ENCODE measurements at regions not wholly inside any gene's neighbourhood (a gene's known extent, or its start where the extent isn't known, plus 50 kb on each side); places are given as distances from the start of the nearest gene placed in this dataset.

DNA sequence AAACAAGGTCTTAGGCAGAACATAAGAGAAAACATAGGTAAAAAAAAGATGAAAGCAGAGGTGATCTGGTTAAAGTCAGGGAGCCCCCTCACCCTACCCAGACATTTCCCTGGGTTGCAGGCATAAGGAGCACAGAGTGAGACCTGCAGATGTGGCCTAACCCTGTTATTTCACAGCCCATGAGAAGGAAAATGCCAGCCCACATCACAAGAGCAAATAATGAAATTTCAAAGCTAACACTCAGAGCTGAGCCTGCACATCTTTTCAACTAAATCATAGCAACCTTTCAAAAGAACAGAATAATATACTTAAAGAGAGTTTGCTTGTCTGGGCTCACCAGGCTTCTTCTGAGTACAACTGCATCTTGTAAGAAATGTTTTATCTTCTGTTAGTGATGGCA is 295.4 kb downstream of the RPAP3 start:
- no peak for DNase-seq (ENCODE audit: low read depth in 3 of 3)

DNA sequence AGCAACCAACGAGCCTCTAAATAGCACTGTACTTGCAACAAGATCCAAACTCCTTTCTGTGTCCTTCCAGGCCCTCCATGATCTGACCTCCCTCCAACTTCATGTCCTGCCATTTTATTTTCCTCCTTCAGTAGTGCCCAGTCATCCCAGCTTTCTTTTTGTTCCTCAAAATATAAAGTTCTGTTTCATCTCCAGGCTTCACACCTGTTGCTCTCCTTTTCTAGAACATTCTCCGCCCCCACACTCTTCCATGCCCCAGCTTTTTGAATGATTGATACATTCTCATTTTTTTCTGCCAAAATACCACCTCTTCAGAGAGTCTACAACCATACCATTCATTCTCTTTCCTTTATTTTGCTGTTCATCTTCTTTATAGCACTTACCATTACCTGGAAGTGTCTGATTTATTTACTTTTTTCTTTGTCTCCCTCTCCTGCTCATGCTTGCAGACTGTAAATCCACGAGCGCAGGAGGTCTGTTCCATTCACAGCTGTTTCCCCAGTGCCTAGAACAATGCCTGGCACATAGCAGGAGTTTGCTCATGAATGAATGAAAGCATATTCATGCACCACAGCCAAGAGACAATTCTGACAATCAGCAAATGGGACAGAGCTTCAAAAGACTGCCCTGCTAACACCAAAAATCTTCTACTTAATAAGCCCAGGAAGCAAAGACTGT is 296.4 kb downstream of the RPAP3 start:
- no peak for DNase-seq (ENCODE audit: low read depth in 3 of 3)

DNA sequence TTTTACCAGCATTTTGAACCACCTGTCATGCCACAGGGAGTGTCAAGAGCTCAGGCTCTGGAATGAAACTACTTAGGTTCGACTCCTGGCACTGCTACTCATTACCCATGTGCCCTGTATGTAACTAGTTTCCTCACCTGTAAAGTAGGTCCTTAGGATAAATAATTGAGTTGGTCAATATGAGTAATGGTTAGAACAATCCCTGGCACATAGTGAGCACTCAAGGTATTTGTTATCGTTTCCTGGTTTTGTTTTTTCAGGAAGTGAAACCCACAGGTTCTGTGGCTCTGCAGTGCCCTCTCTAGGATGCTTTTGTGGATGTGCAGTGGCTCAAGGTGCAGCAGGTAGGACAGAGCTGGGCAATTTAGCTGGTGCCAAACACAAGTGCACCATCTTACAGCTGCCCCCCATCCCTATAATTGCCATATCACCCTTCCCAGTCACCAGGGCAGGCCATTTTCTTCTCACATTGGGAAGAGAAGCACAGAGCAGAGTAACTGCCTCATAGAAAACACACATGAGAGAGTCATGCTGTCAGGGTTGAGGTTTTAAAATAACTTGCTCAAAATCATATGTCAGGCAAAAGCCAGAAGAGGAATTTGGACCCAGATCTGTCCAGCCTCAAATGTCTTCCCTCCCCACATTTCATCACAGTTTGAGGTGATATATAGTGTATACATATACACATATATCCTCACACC is 297.5 kb downstream of the RPAP3 start:
- DNase-seq (ENCODE audit: low read depth in 3 of 3) = no peak

DNA sequence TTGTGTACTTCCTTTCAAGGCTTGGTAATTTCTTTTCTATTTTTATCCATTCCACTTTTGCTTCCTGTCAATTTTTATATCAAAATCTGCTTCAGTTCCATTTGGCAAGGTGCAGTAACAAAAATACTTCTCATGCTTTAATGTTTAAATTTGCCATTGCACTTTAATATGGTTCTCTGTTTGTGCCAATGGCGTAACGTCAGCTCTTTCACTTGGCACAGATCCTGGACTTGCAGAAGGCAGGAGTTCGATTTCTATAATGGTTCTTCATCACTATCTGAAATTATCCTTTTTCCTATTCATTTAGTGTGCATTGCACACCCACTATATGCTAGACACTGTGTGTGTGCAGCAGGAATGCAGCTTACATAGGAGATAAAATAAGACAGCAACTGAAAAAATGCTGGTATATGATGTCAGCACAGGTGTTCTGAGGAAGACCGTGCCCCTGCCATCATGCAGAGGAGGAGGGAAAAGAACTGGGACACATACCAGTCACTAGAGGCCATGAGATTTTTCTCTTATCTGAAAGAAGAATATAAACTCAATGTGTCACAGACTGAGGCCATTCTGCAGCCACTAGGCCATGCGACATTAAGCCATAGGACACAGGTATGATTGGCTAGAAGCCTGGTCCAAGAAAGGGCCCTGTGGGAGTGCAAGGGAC is 298.2 kb downstream of the RPAP3 start:
- no peak for DNase-seq (ENCODE audit: low read depth in 3 of 3)

DNA sequence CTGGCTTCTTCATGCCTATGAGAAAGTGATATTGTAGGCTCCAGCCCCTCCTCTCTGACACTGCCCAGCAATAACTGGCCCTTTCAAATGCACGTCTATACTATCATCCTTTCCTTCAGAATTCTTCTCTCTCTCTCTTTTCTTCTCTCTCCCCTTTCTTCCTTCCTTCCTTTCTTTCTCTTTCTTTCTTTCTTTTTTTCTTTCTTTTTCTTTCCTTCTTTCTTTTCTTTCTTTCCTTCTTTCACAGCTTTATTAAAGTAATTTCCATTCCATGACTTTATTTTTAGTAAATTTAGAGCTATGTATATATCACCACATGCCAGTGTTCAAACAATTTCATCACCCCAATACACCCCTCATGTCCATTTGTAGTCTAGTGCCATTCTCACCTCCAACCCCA is 302.1 kb downstream of the RPAP3 start:
- no peak for DNase-seq (ENCODE audit: low read depth in 3 of 3)

DNA sequence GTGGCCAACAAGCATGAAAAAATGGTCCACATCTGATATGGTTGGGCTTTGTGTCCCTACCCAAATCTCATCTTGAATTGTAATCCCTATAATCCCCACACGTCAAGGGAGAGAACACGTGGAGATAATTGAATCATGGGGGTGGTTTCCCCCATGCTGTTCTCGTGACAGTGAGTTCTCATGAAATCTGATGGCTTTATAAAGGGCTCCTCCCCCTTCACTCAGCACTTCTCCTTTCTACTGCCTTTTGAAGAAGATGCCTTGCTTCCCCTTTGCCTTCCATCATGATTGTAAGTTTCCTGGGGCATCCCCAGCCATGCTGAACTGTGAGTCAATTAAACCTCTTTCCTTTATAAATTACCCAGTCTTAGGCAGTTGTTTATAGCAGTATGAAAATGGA is 304.6 kb downstream of the RPAP3 start:
- peak in 1 of 3 experiments; percentile 16 for DNase-seq (ENCODE audit: low read depth in 3 of 3)

DNA sequence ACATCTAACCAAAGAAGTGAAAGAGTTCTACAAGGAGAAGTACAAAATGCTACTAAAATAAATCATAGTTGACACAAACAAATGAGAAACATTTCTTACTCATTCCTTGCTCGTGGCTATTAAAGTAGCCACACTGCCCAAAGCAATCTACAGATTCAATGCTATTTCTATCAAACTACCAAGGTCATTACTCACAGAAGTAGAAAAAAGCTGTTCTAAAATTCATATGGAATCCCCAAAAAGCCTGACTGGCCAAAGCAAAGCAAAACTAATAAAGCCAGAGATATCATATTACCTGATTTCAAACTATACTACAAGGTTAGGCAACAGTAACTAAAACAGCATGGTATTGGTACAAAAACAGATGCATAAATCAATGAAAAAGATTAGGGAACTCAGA is 305.6 kb downstream of the RPAP3 start:
- DNase-seq (ENCODE audit: low read depth in 3 of 3) = no peak

DNA sequence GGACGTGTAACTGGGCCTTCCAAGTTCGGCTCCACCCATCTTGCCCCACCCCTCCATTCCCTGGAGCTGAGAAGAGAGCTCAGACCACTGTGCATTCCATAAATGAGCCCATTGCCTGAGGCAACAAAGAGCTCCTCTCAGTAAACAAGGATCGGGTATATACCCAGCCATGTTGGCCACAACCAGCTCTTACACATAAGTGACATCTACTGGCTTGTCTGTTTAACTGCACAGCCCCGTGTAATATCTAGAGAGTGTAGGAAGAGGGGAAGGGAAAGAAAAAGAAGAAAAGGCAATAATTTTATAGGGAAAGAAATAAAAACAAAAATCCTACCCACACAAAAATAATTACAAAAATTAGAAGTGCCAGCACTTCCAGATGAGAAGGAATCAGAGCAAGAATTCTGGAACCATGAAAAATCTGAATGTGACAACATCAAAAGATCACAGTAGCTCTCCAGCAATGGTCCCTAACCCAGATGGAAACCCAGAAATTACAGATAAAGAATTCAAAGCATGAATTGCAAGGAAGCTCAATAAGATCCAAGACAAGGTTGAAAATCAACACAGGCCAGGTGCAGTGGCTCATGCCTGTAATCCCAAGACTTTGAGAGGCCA is 308.1 kb downstream of the RPAP3 start:
- DNase-seq (ENCODE audit: low read depth in 3 of 3) = peak in 1 of 3 experiments; percentile 42

DNA sequence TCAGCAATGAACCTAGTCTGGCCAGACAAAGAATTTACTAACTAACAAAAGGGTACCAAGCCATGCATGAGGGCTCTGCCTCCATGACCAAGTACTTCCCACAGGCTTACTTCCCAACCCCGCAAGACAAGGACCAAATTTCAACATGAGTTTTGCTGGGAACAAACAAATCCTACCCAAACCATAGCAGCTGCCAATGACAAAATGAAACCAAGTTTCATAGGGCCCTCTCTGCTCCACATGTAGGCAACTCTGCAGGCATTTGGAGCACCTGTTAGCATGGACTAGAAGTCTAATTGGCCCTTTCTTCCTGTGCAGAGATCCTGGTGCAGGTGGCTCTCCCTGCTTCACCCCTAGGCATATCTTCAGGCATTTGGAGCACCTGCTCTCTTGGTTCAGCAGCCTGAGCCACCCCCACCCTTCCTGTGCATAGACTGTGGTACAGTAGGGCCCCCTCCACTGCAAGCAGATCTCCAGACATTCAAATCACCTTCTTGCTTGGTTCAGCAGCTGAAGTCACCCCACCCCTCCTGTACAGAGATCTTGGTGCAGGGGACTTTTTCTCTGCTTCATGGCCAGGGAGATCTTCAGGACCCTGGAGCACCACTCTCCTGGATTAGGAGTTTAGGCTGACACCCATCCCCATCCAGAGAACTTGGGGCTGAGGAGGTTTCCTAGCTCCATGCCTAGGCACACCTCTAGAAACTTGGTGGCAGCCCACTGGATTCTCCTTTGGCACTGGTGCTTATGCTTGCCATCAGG is 308.7 kb downstream of the RPAP3 start:
- peak in 1 of 3 experiments; percentile 26 for DNase-seq (ENCODE audit: low read depth in 3 of 3)

DNA sequence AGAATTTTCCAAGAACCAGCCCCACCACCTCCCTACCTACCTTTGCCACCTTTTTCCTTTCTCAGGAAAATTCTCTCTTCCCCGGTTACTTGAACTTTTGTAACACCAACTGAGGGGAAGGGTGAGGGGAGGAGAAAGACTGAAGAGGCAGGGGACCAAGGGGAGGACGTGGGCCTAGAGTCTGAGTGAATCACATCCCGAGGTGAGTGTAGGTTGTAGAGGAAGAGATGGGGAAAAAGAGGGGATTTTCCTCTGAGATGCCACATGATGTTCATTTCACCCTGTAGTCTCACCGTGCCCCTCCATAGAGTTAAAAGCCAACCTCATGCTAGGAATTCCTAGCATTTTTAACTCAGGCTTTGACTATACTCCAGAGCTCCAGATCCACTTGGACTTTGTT is 311.8 kb downstream of the RPAP3 start:
- DNase-seq (ENCODE audit: low read depth in 3 of 3) = peak in 1 of 3 experiments; percentile 49

DNA sequence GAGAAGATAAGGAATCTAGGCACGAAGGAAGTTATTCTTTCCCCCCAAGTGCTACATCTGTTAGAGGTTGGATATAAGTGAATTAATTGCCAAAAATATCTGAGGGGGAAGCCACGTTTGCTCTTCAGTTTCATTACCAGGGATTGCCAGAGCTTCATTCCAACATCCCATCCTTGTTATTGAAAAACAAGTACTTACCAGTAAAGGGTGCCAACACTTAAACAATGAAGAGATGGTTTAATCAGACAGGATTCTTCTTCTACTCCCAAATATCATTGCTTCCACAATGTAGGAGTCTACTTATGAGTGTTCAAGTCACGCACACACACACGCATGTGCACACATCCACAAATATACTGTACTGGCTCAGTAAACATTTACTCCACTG is 312.4 kb downstream of the RPAP3 start:
- no peak for DNase-seq (ENCODE audit: low read depth in 3 of 3)

DNA sequence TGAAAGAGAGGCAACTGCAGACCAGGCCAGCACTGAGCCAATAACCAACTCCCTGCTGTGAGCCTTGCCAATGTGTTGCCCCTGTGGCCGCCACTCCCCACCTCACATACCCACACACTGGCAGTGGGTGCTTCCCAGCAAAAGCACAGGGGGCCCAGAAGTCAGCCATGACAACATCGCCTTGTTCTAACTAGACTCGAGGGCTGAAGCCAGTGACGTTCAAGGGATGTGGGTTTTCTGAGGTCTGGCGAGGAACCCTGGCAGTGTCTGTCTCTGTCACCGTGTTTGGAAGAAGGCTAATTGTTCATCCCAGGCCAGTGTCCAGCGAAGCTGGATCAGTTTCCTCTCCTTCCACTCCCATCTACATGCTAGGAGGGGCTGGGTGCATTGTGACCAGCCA is 311.8 kb upstream of the AMIGO2 start:
- peak in 1 of 3 experiments; percentile 52 for DNase-seq (ENCODE audit: low read depth in 3 of 3)

DNA sequence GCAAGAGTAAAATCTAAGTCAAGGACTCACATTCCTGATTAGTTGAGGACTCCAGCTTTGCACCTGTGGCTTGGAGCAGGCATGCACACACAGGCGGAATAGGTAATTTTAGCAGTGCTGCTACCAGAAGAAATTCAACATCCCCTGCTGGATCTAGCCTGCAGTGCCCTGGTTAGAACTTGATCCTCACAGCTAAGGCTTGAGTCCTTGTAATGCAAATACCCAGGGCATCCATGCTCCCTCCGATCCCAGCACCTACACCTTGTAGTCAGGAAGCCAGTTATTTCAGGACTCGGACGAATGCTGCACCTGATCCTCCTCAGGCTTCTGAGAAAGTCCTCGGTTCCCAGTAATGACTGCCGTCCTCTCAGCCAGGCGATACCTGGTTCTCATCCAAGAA is 309.0 kb upstream of the AMIGO2 start:
- DNase-seq (ENCODE audit: low read depth in 3 of 3) = no peak

DNA sequence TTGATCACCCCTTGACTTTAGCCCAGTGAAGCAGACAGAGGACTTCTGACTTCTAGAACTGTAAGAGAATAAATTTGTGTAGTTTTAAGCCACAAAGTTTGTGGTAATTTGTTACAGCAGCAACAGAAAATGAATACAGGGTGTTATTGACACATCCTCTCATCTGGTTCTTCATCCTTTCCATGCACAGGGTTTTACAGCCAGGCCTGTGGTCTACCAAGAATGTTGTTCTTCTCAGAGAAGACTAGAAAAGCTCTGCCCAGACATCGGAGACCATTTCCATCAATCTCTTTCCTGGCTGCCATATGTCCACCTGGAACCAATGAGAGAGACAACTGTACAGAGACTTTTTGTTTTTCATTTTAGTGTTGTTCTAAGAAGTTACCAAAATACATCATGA is 308.2 kb upstream of the AMIGO2 start:
- no peak for DNase-seq (ENCODE audit: low read depth in 3 of 3)

DNA sequence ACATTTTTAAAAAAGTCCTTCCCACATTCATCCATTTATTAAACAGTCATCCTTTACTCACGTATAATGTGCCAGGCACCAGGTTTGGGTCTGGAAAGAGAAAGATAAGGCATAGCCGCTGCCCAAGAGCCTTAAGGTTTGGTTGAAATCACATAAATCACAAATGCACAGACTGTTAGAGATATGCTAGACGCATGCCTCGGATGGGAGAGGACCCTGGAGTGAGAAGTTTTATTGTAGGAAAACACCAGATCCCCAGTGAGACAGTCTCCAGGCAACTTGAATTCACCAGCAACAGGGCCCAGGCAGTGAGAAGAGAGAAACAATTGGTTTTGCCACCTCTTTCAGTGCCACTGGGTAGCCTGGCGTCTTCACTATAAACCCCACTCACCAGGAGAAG is 305.9 kb upstream of the AMIGO2 start:
- no peak for DNase-seq (ENCODE audit: low read depth in 3 of 3)

DNA sequence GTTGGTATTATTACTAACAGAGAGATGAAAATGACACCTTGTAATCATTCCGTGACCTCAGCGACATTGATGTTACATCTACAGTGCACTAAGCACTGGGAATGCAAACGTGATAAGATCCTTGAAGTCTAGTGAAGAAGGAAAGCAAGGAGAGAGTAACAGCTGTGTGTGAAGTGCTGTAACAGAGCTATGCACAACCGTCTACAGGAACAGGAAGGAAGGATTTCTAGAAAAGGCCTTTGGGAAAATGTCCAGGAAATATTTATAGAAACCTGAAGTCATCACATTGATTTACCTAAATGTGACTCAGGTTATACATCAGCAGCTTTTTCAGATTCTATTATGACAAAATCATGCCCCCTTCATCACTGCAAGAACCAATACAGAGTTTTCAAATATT is 304.2 kb upstream of the AMIGO2 start:
- no peak for DNase-seq (ENCODE audit: low read depth in 3 of 3)

DNA sequence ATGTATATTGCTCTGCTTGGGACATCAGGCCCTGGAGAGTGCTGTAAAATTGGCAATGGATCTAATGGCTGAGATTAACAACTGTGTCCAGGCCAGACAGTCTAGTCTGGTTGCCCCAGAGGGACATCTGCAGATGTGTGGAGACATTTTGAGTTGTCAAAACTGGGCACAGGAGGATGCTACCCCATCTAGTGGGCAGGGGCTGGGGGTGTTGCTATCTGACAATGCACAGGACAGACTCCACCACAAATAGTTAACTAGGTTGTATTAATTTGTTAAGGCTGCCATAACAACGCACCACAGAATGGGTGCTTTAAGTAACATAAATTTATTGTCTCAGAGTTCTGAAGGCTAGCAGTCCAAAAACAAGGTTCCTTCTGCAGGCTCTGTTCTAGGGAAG is 302.5 kb upstream of the AMIGO2 start:
- no peak for DNase-seq (ENCODE audit: low read depth in 3 of 3)

DNA sequence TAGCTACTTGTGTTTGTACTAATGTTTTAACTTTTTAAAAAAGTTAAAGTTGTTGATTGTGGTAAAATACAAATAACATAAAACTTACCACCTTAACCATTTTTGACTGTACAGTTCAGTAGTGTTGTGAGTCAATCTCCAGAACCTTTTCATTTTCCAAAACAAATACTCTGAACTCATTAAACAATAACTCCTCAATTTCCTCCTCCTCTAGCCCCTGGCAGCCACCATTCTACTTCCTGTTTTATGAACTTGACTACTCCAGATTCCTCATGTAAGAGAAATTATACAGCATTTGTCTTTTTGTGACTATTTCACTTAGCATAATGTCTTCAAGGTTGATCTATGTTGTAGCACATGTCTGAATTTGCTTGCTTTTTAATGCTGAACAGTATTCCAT is 299.1 kb upstream of the AMIGO2 start:
- DNase-seq (ENCODE audit: low read depth in 3 of 3) = no peak

DNA sequence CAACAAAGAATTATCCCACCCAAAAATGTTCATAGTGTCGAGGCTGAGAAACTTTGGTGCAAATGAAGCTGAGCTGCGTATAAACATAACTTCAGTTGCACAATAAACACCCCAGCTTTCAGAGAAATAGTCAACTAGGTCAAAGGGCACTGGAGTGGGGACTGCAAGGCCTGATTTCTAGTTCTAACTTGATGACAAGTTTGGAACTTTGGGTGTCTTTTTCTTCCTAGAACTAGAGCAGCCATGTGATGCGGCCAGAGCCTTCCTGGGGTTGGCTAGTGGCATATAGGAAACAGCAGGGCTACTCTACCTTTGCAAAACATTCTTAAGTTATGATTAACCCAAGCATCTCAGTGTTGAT is 298.4 kb upstream of the AMIGO2 start:
- no peak for DNase-seq (ENCODE audit: low read depth in 3 of 3)

DNA sequence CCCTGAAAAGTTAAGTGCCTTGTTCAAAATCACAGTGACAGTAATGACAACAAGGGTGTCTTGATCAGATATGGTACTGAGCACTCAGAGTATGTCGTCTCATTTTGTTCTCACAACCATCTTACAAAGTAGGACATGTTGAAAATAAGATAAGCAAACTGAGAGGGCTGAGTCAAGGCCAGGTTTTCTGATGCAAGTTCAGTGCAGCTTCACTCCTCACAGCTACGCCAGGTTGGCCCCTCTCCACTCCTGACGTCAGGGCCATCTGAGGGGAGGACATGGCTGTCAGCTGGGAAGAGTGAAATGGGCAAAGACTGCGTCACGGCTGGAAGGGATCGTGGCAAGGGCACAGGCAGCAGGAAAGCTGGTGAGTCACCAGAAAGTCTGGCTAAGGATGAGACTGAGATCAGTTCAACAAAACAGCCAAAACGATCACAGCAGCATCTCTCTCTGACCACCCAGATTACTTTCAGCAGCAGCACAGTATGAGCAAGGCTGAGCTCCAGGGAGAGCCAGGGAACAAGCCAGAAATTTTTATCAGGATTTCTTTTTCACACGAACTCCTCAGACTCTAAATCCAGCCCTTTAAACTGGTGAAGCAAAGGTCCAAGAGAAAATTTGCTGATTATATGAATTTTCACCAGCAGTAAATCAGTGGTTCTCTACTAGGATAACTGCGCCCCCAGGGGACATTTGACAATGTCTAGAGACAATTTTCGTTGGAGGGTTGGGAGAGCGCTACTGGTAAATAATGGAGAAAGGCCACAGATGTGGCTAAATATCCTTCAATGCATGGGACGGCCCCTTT is 297.9 kb upstream of the AMIGO2 start:
- no peak for DNase-seq (ENCODE audit: low read depth in 3 of 3)

DNA sequence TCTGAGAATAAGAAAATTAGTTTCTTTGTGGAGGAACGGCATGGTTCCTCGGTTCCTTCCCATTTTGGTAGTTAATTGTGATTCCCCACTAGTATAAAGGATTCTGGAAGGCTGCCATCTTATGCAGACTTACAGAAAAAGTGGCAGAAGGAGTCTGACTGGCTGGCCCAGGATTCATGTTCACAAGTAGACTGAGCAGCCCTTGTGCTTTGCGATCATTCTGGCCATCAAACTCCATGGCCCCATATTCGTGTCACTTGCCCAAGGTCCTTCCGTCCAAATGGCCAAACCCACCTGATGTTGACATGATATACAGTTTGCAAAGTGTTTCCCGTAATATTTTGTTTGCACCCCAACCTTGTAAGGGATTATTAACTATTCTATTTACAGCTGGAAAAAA is 297.2 kb upstream of the AMIGO2 start:
- DNase-seq (ENCODE audit: low read depth in 3 of 3) = no peak
